SIG-M5 treated with dmso at 0.1 percent for 504 hours (cell line): ENCODE measurements at regions not wholly inside any gene's neighbourhood (a gene's known extent, or its start where the extent isn't known, plus 50 kb on each side); places are given as distances from the start of the nearest gene placed in this dataset.

Experiments
- DNase-seq: peaks from one replicate; lab custom pipeline; 2025; ENCODE audit not compliant: unreplicated experiment; lab: John Stamatoyannopoulos, UW

GRCh38 chr6:169937389-169938261 is 186.2 kb downstream of the ERMARD start:
- no peak for DNase-seq

GRCh38 chr6:169936355-169936975 is 185.0 kb downstream of the ERMARD start:
- no peak for DNase-seq

GRCh38 chr6:169935861-169936260 is 184.4 kb downstream of the ERMARD start:
- no peak for DNase-seq

DNA sequence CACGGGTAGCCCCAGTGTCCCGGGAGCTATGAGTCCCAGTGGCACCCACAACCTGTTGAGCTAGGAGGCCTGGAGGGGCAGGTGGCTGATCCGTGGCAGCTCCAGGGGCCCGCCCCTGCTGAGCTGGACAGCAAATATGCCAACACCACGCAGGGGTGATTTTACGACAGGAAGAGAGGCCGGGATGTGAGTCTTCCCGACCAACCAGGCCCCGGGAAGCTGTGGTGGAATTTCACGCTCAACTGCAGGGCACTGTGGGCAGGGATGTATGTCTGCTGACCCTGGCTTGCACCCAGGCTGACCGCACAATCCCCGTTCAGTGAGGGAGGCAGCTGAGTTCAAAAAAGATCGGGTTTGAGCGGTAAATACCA is 183.9 kb downstream of the ERMARD start:
- no peak for DNase-seq

GRCh38 chr6:169934699-169935347 is 183.4 kb downstream of the ERMARD start:
- no peak for DNase-seq

- DNase-seq, result no peak
Observed at GRCh38 chr6:169933839-169934698, 182.6 kb downstream of the ERMARD start.

DNA sequence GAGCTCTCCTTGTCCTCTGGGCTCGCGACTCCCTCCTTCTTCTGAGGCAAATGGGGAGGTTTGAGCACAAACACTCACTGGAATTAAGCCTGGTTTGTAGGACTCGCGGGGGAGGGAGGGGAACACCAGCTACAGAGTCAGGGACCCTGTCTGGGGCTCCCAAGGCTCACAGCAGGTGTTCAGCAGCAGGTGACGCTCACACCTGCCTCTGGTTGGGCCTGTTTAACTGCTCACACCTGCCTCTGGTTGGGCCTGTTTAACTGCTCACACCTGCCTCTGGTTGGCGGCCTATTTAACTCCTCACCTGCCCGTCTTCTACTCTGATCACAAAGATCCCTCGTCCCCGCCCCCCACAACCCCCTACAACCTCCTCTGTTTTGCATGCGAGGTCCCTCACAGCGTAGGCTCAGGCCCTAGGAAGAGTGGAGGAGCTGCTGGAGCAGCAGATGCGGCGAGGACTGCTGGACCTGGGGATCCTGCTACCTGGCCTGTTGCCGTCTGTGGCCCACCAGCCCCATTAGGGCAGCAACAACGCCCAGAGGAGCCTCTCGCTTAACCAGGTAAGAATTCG is 181.9 kb downstream of the ERMARD start:
- DNase-seq, result no peak

DNA sequence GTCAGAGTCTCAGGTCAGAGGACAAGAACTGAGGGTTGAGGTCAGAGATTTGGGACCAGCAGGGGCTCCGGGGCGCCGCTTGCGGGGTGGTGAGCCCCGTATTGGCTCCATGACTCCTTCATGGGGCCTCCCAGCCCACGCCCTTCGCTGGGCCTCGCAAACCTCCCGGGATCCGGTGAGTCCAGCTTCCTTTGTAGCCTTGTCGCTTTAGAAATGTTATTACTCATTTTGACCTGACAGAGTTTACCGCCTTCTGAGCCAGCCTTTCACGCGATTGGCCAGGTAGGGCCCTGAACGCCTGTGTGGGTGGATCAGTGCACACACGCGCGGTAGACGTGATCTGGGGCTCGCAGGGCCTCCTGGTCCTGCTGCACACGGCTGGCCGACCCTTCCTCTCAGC is 181.1 kb downstream of the ERMARD start:
- no peak for DNase-seq

DNA sequence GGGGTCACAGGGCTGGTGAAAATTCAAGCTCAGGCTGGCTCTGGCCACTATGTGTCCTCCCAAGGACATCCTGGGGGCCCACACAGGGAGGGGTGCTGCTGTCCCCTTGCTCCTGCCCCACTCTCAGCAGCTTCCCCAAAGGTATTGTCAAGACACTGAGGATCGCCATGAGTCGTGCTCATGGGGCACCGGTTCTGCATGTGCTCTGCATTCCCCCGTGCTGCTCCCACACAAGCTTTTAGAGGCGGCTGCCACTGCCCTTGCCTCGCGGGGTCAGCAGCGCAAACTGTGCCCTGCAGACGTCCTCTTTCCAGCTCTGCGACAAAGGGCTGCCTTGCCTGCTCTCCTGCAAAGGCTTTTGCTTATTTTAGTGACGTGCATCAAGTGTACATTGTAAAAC is 179.8 kb downstream of the ERMARD start:
- DNase-seq, result no peak

DNA sequence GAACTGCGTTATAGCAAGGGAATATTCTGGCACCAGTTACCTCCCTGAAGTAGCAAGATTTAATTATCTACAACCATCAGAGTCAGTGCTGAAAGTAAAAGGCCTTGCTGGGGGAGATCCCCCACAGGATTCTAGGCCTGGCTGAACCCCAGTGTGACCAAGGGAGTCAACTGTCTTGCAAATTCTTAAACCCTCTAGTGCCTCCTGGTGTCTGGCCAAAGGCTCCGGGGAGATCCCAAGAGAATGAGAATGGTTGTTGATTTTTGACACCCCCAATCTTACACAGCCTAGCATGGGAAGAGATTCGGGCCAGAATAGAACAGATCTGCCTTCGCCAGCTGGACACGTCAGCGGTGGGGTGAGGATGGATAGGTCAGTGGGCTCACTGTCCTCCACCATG is 179.4 kb downstream of the ERMARD start:
- no peak for DNase-seq

DNA sequence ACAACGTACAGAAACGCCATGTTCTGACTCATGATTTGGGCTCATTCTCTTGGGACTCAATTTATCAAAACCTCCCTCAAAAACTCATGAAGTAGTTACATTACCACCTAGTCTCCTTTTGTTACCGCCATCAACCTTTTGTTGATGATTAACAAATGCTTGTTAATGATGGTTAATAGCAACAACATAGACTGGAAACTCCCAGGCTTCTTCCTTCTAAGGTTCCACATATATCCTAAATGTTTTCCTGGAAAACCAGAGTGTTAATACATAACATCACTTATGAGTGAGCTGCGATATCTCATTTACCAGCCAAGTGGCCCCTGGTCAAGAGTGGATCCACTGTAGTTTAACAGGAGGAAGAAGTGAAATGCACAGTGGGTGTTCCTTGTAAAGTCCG is 176.3 kb downstream of the ERMARD start:
- no peak for DNase-seq

GRCh38 chr6:169926617-169927417 is 175.4 kb downstream of the ERMARD start:
- no peak for DNase-seq

- DNase-seq, result no peak
Observed at GRCh38 chr6:169923468-169924464, 172.3 kb downstream of the ERMARD start.

DNA sequence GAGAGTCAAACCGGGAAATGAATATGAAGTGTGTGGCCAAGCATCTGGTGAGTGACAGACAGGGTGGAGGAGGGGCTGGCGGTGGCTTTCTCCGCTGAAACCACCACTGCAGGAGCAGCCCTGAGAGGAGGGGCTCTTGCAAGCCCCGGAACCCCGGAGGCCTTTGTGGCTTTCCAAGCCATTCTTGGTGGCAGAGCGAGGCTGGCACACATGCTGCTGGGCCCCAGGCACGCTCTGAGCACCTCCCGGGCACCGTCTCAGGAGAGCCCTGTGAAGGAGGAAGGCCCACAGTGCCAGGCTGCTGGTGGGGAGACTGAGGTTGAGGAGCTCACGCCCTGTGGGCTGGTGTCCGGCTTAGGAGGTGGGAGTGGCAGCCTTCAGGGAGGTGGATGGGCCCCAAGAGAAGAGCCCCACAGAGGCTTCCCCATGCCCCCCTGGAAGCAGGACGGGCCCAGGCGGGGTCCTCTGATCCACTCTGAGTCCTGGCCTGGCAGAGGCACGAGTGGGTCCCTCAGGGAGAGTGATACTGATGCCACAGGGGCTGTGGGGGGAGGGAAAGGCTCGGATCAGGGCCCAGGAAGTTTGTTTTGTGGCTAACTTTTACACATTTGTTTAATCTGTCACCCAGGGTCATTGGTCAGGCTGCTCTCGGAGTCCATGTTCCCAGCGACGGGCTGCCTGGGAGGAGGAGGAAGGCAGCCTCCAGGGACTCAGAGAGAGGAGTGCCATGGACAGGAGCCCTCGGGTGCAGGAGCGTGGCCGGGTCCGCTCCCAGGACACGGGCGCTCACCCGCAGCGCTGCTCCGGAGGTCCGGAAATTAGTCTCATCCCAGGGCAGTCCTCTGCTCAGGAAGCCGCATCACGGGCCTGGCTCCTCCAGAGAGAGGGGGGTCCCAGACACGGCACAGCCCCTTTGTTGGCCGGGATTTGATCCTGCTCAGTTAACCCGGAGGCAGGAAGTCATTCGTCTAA is 170.7 kb downstream of the ERMARD start:
- DNase-seq, result no peak

- no peak for DNase-seq
Observed at GRCh38 chr6:169921217-169921616, 169.8 kb downstream of the ERMARD start.

DNA sequence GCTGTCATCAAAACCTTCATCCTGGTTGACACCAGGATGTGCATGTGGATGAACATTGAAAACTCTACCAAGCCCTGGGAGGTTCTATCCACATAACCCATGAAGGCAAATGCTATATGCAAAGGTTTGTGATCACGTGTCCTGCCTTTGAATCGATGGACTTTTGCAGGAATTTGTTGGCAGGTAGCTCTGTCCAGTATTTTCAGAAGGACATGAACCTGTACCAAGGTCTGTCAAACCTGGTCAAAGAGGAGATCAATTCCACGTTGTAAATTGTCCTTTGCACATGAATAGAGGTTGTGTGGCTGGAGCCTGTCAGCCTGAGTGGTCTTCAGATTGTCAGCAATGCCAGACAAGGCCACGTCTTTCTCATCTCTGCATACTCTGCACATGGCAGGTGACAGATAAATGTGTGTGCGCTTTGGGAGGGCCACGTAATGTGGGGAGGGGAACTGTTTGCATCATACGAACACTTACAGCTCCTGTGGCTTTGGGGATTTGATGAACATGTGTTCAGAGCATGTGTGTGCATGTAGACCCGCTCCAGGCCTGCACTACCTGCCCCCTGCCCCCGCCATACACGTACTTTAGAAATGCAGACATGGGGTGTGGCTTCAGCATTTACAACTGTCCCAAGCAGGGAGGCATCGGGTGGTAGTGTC is 169.1 kb downstream of the ERMARD start:
- no peak for DNase-seq

DNA sequence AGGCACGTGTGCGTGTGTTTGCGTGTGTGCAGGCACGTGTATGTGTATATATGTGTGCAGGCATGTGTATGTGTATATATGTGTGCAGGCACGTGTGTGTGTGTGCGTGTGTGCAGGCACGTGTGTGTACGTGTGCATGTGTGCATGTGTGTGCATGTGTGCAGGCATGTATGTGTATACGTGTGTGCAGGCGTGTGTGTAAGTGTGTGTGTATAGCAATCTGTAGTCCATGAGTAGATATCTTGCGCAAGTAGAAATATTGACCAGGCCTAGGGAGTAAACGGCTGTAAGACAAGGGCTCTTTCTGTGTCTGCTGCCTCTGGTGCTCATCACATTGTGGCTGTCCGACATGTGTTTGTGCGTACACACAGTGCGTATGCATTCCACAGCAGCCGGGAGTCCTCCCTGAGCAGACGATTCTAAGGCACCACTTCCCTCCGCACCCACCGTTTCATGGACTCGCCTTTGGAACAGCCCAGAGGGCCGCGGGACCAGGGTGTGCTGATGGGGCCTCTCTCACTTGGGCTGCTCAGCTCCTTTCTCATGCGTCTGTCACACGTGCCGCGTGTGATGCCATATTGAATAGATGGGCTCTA is 167.6 kb downstream of the ERMARD start:
- DNase-seq, result no peak
